ENCODE measurements at regions not wholly inside any gene's neighbourhood (a gene's known extent, or its start where the extent isn't known, plus 50 kb on each side); places are given as distances from the start of the nearest gene placed in this dataset.
A peak's percentile ranks its signal among the peaks of the same experiment; 100 is the strongest.

GRCh38 chr3:28667646-28668621 is 319.3 kb upstream of the AZI2 start (continued):
- TF ChIP-seq RAD21 (IDR thresholded peaks at IDR 0.05 in 1 of 2, conservative IDR thresholded peaks at IDR 0.05 in 1 of 2; ENCODE audit: low read depth in 2 of 2, low read length in 2 of 2) (peak; percentile 70 to 78), BACH1 (IDR thresholded peaks at IDR 0.05; ENCODE audit: low read length) (no peak), EGR1 (IDR thresholded peaks at IDR 0.05; ENCODE audit: borderline replicate concordance, low read depth, low read length) (no peak)

Measured in H1 (cell line).